ENCODE measurements at regions not wholly inside any gene's neighbourhood (a gene's known extent, or its start where the extent isn't known, plus 50 kb on each side); places are given as distances from the start of the nearest gene placed in this dataset.

- TF ChIP-seq CTCF (IDR thresholded peaks at IDR 0.05; ENCODE audit: insufficient read depth, low read length) (no peak), REST (IDR thresholded peaks at IDR 0.05; ENCODE audit: insufficient replicate concordance, low read depth) (no peak), POLR2AphosphoS5 (IDR thresholded peaks at IDR 0.05; ENCODE audit: low read depth) (no peak), SPI1 (IDR thresholded peaks at IDR 0.05; ENCODE audit: borderline replicate concordance, low read depth) (no peak), GABPA (IDR thresholded peaks at IDR 0.05; ENCODE audit: low read depth) (no peak)
- H3K4me3 ChIP-seq (replicated peaks; ENCODE audit: insufficient read depth, low read length): no peak overlapping the region
- H3K27ac ChIP-seq (replicated peaks): no peak overlapping the region
- DNase-seq (ENCODE audit: low read depth in 1 of 2, low spot score in 1 of 2): no peak
- no peaks in the 10 kb centered on the region for H3K27me3 ChIP-seq (ENCODE audit: insufficient read depth, poor library complexity, severe bottlenecking)
Observed at GRCh38 chr2:180621366-180621765, 359.0 kb upstream of the UBE2E3 start.

- no peak overlapping the region for H3K27ac ChIP-seq (replicated peaks)
- no peak overlapping the region for H3K4me3 ChIP-seq (replicated peaks; ENCODE audit: insufficient read depth, low read length)
- no peaks in the 10 kb centered on the region for H3K27me3 ChIP-seq (ENCODE audit: insufficient read depth, poor library complexity, severe bottlenecking)
- DNase-seq (ENCODE audit: low read depth in 1 of 2, low spot score in 1 of 2): peak in 1 of 2 experiments; percentile 2
- no peak for TF ChIP-seq CTCF (IDR thresholded peaks at IDR 0.05; ENCODE audit: insufficient read depth, low read length)
- no peak for TF ChIP-seq POLR2AphosphoS5 (IDR thresholded peaks at IDR 0.05; ENCODE audit: low read depth)
- TF ChIP-seq REST (IDR thresholded peaks at IDR 0.05; ENCODE audit: insufficient replicate concordance, low read depth): no peak
- TF ChIP-seq SPI1 (IDR thresholded peaks at IDR 0.05; ENCODE audit: borderline replicate concordance, low read depth): no peak
- TF ChIP-seq GABPA (IDR thresholded peaks at IDR 0.05; ENCODE audit: low read depth): no peak
Observed at GRCh38 chr2:180618570-180618969, 361.8 kb upstream of the UBE2E3 start.

GRCh38 chr2:180614776-180615175 is 365.6 kb upstream of the UBE2E3 start:
- H3K4me3 ChIP-seq (replicated peaks; ENCODE audit: insufficient read depth, low read length): no peak overlapping the region
- DNase-seq (ENCODE audit: low read depth in 1 of 2, low spot score in 1 of 2): no peak
- no peaks in the 10 kb centered on the region for H3K27me3 ChIP-seq (ENCODE audit: insufficient read depth, poor library complexity, severe bottlenecking)
- no peak overlapping the region for H3K27ac ChIP-seq (replicated peaks)
- TF ChIP-seq REST (IDR thresholded peaks at IDR 0.05; ENCODE audit: insufficient replicate concordance, low read depth): no peak
- no peak for TF ChIP-seq POLR2AphosphoS5 (IDR thresholded peaks at IDR 0.05; ENCODE audit: low read depth)
- no peak for TF ChIP-seq GABPA (IDR thresholded peaks at IDR 0.05; ENCODE audit: low read depth)
- TF ChIP-seq CTCF (IDR thresholded peaks at IDR 0.05; ENCODE audit: insufficient read depth, low read length): no peak
- no peak for TF ChIP-seq SPI1 (IDR thresholded peaks at IDR 0.05; ENCODE audit: borderline replicate concordance, low read depth)
